HG02981 (cell line): ENCODE measurements at regions not wholly inside any gene's neighbourhood (a gene's known extent, or its start where the extent isn't known, plus 50 kb on each side); places are given as distances from the start of the nearest gene placed in this dataset.

Source experiments
- ATAC-seq: cut with Tn5 transposase; IDR thresholded peaks from one replicate; pipeline ENCODE4 v1.9.1; 2021; ENCODE audit warnings: mild to moderate bottlenecking, moderate library complexity; ENCODE audit not compliant: unreplicated experiment

DNA sequence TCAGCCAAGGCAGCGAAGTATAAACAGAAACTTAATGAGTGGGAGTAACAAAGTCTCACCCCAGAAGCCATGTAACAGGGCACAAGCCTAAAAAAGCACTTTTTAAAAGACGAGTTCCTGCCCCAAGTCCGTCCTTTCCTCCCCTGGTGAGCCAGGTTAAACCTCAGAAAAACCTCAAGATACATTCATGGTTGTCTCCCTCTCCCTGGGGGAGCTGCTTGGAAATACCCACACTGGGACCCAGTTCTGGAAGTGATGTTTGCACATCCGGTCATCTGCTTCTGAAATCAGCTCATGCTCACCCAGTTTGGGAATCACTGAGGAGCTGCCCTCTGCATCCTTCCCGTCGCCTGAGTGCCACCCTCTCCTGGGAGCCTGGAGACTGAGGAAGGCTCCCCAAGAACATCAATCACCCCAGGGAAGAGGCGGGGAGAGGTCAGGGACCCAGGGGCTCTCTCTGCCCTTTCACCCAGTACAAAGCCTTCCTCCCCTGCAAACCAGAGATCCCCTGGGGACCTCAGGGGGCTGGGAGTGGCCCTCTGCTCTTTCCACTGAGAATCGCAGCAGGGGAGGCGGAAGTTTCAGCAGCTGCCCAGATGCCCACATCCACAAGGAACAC, 150.6 kb upstream of the AGAP1 start:
- ATAC-seq: no peak

GRCh38 chr2:235343869-235344268, 150.0 kb upstream of the AGAP1 start:
- no peak for ATAC-seq

GRCh38 chr2:235345745-235346144, 148.1 kb upstream of the AGAP1 start:
- no peak for ATAC-seq

GRCh38 chr2:235347691-235348090, 146.2 kb upstream of the AGAP1 start:
- ATAC-seq: no peak

- ATAC-seq: no peak
Observed at GRCh38 chr2:235348329-235348728, 145.5 kb upstream of the AGAP1 start.

- no peak for ATAC-seq
Observed at GRCh38 chr2:235350234-235350633, 143.6 kb upstream of the AGAP1 start.

DNA sequence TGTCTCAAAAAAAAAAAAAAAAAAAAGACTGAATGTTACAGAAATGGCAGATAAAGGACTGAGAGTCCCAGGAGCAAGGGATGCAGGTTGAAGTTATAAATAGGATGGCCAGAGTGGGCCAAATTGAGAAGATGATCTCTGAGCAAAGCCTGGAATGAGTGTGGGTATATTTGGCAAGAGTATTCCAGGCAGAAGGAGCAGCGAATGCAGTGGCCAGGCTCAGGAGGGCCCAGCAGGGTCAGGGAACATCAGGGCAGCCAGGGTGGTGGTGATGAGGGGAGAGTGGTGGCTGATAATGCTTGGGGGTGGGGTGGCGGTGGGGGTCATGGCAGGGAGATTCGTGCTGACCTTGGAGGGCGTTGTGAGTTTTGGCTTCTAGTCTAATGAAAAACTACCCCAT, 141.3 kb upstream of the AGAP1 start:
- ATAC-seq: no peak

DNA sequence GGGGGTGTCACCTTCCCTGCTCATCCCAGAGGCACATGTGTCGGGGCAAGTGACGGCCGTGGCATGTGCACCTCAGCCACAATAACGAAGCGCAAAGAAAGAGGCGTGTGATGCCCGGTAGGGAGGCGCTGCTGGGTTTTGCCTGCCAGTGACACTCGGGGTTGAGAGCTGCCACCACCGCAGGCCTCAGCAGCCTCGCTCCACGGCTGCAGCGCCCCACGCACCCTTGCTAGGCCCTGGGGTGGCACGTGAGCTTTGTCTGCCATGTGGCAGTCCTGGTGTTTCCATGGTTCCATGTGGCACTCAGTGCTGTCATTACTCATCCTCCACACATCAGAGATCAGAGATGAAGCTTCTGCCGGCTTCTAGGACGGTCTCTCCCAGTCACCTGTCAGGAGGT, 136.0 kb upstream of the AGAP1 start:
- ATAC-seq: no peak

DNA sequence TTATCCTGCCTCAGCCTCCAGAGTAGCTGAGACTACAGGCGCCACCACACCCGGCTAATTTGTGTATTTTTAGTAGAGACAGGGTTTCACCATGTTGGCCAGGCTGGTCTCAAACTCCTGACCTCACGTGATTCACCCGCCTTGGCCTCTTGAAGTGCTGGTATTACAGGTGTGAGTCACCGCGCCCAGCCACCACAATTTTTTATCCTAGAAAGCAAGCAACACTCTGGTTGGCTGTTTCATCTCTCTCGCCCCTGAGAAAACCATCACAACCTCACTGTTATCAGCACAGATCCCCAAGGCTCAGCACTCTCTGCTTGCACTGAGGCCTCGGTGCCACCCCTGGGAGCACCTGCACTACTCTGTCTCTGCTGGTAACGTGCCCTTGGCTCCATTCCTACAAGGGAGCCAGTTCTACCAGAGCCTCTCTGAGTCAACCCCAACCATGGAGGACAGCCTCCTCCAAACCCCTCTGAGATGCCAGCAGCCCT, 134.8 kb upstream of the AGAP1 start:
- no peak for ATAC-seq

DNA sequence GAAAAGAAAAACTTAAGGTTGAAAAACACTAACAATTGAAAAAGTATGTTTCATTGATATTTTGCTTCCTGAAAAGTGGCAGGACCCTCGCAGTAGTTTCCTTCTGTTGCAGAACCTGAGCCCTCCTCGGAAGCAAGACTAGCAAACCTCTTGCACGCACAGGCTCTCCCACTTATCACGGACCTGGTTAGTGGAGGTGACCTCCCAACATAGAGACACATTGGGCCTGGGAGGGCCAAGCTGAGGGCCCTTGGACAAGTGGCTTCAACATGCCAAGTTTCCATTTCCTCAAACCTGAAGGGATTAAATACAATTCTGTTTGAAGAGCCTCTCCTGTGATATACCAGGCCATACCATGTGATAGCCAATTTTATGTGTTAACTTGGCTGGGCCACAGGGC, 133.4 kb upstream of the AGAP1 start:
- ATAC-seq: no peak

DNA sequence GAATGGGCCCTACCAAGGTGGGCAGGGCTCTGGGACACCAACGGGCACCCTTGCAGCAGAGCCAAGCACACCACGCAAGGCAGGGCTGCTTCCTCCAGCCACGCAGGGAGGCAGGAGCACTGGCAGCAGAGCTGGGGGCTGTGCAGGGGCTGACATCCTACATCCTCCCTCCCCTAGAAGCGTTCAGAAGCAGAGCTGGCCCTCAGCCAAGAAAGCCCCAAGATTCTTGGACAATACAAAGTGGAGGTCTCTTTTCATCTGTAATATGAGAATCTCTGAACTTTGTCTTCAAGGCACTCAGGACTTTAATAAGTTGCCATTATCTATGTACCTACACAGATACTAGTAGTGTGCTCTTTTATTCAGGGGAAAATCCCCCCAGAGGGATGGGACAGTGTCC, 128.1 kb upstream of the AGAP1 start:
- ATAC-seq: no peak

GRCh38 chr2:235366390-235366789, 127.5 kb upstream of the AGAP1 start:
- no peak for ATAC-seq

GRCh38 chr2:235366807-235367206, 127.0 kb upstream of the AGAP1 start:
- no peak for ATAC-seq

- no peak for ATAC-seq
Observed at GRCh38 chr2:235371018-235371417, 122.8 kb upstream of the AGAP1 start.

- ATAC-seq: no peak
Observed at GRCh38 chr2:235373171-235373570, 120.7 kb upstream of the AGAP1 start.

GRCh38 chr2:235377176-235377575, 116.7 kb upstream of the AGAP1 start:
- ATAC-seq: no peak

GRCh38 chr2:235378246-235378645, 115.6 kb upstream of the AGAP1 start:
- no peak for ATAC-seq

GRCh38 chr2:235378944-235379343, 114.9 kb upstream of the AGAP1 start:
- no peak for ATAC-seq

GRCh38 chr2:235381261-235381912, 112.5 kb upstream of the AGAP1 start:
- ATAC-seq: no peak

DNA sequence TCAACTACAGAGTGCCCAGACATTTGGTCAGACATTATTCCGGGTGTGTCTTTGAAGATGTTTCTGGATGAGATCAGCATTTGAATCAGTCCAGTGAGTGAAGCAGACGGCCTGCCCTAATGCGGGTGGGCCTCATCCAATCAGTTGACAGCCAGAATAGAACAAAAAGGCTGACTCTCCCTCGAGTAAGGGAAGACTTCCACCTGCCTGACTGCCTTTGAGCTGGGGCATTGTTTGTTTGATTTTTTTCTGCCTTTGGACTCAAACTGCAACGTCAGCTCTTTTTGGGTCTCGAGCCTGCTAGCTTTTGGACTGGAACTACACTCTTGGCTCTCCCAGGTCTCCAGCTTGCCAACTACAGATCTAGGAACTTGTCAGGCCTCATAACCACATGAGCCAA, 111.7 kb upstream of the AGAP1 start:
- ATAC-seq: no peak

GRCh38 chr2:235382601-235383000, 111.2 kb upstream of the AGAP1 start:
- no peak for ATAC-seq

DNA sequence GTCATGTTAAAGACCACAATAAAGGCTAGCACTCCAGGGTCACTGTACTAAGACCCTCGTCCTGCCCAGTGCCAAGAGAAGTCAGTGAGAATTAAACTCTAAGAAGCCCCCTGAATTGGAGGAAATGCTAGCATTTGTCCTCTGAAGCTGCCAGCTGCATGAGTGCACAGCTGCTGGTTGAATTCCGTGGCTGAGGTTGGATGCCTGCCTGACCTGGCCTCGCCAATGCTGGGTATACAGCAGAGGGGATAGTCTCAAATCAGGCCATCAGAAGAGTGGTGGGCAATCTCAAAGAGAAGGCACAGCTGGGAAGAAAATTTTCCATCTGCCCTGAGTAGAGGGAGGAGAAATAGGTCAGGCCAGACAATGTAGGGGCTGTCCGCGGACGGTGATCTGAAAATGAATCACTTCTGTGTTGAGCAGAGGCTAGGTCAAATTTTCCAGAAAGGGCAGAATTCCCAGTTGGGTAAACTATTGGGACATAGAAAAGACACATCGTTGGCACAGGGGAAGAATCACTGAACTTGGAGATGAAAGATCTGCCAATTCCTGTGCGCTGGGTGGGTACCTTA, 110.5 kb upstream of the AGAP1 start:
- no peak for ATAC-seq
